Fibroblast of mammary gland (primary cell): ENCODE measurements at regions not wholly inside any gene's neighbourhood (a gene's known extent, or its start where the extent isn't known, plus 50 kb on each side); places are given as distances from the start of the nearest gene placed in this dataset.

Experiments
- DNase-seq: peaks from one replicate; pipeline ENCODE4 v3.0.0-alpha.2; 2010; ENCODE audit warnings: low read depth
- H3K4me3 ChIP-seq: 2 replicates; pipeline ENCODE4 v1.5.1; 2011; ENCODE audit warnings: low read depth, mild to moderate bottlenecking, low read length, moderate library complexity; ENCODE audit not compliant: control insufficient read depth
- TF ChIP-seq, protein P1 (sequence below): conservative IDR thresholded peaks from 2 replicates; pipeline ENCODE4 v1.5.1; 2011; ENCODE audit warnings: low read depth, low read length, inconsistent platforms; ENCODE audit not compliant: control insufficient read depth, insufficient read depth

DNA sequence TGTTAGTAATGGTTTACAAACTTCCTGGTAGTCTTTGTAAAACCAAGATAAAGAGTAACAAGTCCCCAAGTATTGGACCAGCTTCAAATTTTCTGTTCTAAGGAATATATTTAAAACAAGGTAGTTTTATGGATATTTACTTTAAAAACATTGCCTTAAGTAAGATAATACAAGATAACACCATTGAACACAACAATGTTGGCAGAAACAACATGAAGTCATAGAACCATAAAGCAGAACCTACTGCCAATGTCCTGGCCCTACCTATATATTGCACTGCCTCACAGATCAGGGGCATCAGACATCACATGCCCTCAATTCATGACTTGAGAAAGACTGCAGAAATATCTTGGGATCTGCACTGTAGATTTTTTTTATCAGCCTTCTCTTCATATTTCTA, 1176.2 kb downstream of the PCDH7 start:
- no peak overlapping the region for H3K4me3 ChIP-seq
- TF ChIP-seq, protein P1, sequence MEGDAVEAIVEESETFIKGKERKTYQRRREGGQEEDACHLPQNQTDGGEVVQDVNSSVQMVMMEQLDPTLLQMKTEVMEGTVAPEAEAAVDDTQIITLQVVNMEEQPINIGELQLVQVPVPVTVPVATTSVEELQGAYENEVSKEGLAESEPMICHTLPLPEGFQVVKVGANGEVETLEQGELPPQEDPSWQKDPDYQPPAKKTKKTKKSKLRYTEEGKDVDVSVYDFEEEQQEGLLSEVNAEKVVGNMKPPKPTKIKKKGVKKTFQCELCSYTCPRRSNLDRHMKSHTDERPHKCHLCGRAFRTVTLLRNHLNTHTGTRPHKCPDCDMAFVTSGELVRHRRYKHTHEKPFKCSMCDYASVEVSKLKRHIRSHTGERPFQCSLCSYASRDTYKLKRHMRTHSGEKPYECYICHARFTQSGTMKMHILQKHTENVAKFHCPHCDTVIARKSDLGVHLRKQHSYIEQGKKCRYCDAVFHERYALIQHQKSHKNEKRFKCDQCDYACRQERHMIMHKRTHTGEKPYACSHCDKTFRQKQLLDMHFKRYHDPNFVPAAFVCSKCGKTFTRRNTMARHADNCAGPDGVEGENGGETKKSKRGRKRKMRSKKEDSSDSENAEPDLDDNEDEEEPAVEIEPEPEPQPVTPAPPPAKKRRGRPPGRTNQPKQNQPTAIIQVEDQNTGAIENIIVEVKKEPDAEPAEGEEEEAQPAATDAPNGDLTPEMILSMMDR, result no peak
- DNase-seq, result no peak

- no peak overlapping the region for H3K4me3 ChIP-seq
- TF ChIP-seq, protein P1, result no peak
- DNase-seq, result no peak
These were observed 1185.2 kb downstream of the PCDH7 start for GRCh38 chr4:31905363-31905762.

DNA sequence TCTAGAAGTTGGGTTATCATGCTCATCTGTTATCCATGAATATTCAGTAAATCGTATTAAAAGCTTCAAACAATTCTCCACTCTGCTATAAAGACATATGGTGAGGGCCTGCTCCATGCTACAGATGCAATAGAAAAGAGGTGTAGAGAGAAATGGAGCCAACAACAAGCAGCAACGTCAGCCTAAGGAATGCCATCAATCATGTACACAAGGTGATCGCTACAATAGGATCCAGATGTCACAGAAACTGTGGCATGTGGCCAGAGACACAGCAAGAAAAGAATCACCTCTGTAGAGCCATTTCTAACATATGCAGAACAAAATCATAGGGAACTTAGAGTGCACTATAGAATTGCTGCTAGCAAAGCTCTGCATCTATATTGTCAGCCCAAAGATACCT, 1188.1 kb downstream of the PCDH7 start:
- DNase-seq, result no peak
- TF ChIP-seq, protein P1, result no peak
- H3K4me3 ChIP-seq, result no peak overlapping the region

DNA sequence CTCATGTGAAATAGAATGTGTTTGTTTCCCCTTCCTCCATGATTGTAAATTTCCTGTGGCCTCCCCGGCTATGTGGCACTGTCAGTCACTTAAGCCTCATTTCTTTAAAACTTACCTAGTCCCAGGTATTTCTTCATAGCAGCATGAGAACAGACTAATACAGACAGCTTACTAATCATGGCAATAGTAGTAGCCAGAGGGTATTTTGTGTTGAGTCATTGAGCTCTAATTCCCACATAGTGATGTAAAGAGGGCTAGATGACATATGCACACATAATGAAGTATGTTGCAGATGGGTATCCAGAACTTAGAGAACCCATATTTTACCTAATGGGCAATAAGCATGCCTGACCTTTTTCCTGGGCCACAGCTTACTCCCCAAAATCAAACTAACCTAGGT, 1197.2 kb downstream of the PCDH7 start:
- no peak for DNase-seq
- TF ChIP-seq, protein P1, result no peak

DNA sequence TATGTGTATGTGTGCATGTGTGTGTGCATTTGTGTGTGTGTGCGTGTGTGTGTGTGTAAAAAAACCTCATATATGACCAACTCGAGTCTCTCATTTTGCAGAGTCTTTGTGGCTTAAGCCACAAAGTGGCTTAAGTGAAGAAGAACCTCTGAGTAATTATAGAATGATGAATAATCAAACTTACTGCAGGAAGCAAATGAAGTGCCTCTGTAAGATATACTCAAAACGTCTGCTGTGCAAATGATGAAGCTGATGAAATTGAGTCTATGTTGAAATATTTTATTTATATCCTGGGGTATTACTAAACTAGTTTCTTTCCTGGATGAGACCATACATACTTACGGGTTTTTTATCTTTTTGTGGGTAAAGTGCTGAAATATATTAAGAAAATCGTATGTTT, 1198.7 kb downstream of the PCDH7 start:
- H3K4me3 ChIP-seq, result no peak overlapping the region
- TF ChIP-seq, protein P1, result no peak
- no peak for DNase-seq

More for the DNA sequence above, 1197.2 kb downstream of the PCDH7 start:
- no peak overlapping the region for H3K4me3 ChIP-seq

DNA sequence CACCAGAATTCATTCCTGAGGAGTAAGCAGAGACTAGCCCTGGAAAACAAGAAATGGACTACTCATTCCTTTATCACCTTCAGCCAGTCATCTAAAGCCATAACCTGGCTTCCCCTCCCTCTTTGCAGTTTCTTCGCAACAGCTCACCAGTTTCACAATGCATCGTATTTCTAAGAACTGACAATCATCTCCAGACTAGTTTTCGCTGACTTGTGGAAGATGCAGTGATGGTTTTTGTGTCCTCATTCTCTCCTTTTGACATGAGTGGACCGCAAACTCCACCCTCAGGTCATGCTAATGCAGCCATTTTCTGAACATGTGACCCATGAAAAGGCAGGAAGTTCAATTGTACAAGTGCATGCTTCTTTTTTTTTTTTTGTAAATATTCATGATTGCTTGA, 1203.5 kb downstream of the PCDH7 start:
- TF ChIP-seq, protein P1, result no peak
- H3K4me3 ChIP-seq, result no peak overlapping the region
- no peak for DNase-seq
